Activated CD4-positive, alpha-beta T cell treated with anti-CD3 and anti-CD28 coated beads for 36 hours (primary cell): ENCODE measurements at regions not wholly inside any gene's neighbourhood (a gene's known extent, or its start where the extent isn't known, plus 50 kb on each side); places are given as distances from the start of the nearest gene placed in this dataset.

Experiments used
- ATAC-seq: fragments of 200-7000 bp; cut with Tn5 transposase; one replicate; pipeline ENCODE4 v1.10.0; 2021; ENCODE audit warnings: mild to moderate bottlenecking, moderate library complexity
- CTCF ChIA-PET: fragments of 350-600 bp; sonication (Branson Sonifier 250); formaldehyde crosslinking; loops from one replicate; lab custom pipeline; 2021; ENCODE audit warnings: antibody characterized with exemption; lab: Charles Lee
- POLR2A ChIA-PET: fragments of 350-600 bp; sonication (Branson Sonifier 250); formaldehyde crosslinking; loops from one replicate; lab custom pipeline; 2021; ENCODE audit warnings: antibody characterized with exemption, inconsistent platforms; lab: Charles Lee
- DNase-seq: peaks from one replicate; pipeline ENCODE4 v3.0.0-alpha.2; 2020
- H3K27ac Mint-ChIP-seq: one replicate; pipeline ENCODE4 v1.8.0; 2021; ENCODE audit warnings: mixed read lengths
- H3K27me3 Mint-ChIP-seq: one replicate; pipeline ENCODE4 v1.8.0; 2021; ENCODE audit warnings: mixed read lengths
- H3K36me3 Mint-ChIP-seq: one replicate; pipeline ENCODE4 v1.8.0; 2021; ENCODE audit warnings: low read depth, mixed read lengths
- H3K4me1 Mint-ChIP-seq: one replicate; pipeline ENCODE4 v1.8.0; 2021; ENCODE audit warnings: mixed read lengths
- H3K4me3 Mint-ChIP-seq: one replicate; pipeline ENCODE4 v1.8.0; 2021; ENCODE audit warnings: mild to moderate bottlenecking, moderate library complexity, mixed read lengths
- H3K9me3 Mint-ChIP-seq: one replicate; pipeline ENCODE4 v1.8.0; 2021; ENCODE audit warnings: low read depth, mixed read lengths
- intact Hi-C, 2 experiments: fragments of 100-400 bp; cut with DNase I in 1 of 2; cut with micrococcal nuclease in 1 of 2; formaldehyde crosslinking; loops; one replicate each; pipeline versions ENCODE4 v1.14.2 to v1.15.1; 2022 to 2024; cut with DNase I, micrococcal nuclease

GRCh38 chr15:88309363-88309762, 52.8 kb upstream of the NTRK3 start:
- ChIA-PET POLR2A (no interaction called here), CTCF (no interaction called here)
- Mint-ChIP-seq H3K4me3 (no peak overlapping the region), H3K27me3 (peaks cover 9% of the 10 kb centered on the region), H3K4me1 (no peaks in the 10 kb centered on the region), H3K9me3 (peaks cover 2% of the 10 kb centered on the region), H3K36me3 (no peaks in the 10 kb centered on the region), H3K27ac (no peak overlapping the region)
- intact Hi-C loops: no loop called here
- DNase-seq (no peak), ATAC-seq (no peak)

- ATAC-seq (no peak), DNase-seq (no peak)
- Mint-ChIP-seq H3K36me3 (no peaks in the 10 kb centered on the region), H3K9me3 (no peaks in the 10 kb centered on the region), H3K4me3 (no peak overlapping the region), H3K27ac (no peak overlapping the region), H3K27me3 (peaks cover 7% of the 10 kb centered on the region), H3K4me1 (no peaks in the 10 kb centered on the region)
- intact Hi-C loops: no loop called here
- CTCF ChIA-PET: interaction anchor here (0.6 to 1.1 kb wide), 2 partner anchors 60 to 81 kb away, joined by 3 read pairs; no protein-coding TSS in a partner anchor
- POLR2A ChIA-PET: interaction anchor here (0.7 kb wide), 1 partner anchor 1263 kb away, joined by 3 read pairs; no protein-coding TSS in a partner anchor
Measured at GRCh38 chr15:88307344-88307743, 50.8 kb upstream of the NTRK3 start.
